CD4-positive, alpha-beta memory T cell (primary cell): ENCODE measurements at regions not wholly inside any gene's neighbourhood (a gene's known extent, or its start where the extent isn't known, plus 50 kb on each side); places are given as distances from the start of the nearest gene placed in this dataset.

ENCODE experiments used
- CTCF ChIA-PET: fragments of 350-600 bp; sonication (Branson Sonifier 250); formaldehyde crosslinking; loops from one replicate; lab custom pipeline; 2021; ENCODE audit warnings: inconsistent platforms; ENCODE audit not compliant: partially characterized antibody; lab: Charles Lee
- POLR2A ChIA-PET: fragments of 350-600 bp; sonication (Branson Sonifier 250); formaldehyde crosslinking; loops from one replicate; lab custom pipeline; 2021; ENCODE audit not compliant: partially characterized antibody; lab: Charles Lee
- DNase-seq, 5 donors: peaks; one replicate each; pipeline versions ENCODE4 v3.0.0 to v3.0.0-alpha.2; 2020 to 2022; ENCODE audit warnings: mixed read lengths in 1 of 5
- H3K27ac ChIP-seq: one replicate; pipeline ENCODE4 v1.7.0; 2013; ENCODE audit warnings: low read depth, low read length
- H3K27me3 ChIP-seq: 2 replicates; pipeline ENCODE4 v1.7.0; 2013; ENCODE audit warnings: mild to moderate bottlenecking, low read length, moderate library complexity; ENCODE audit not compliant: insufficient read depth
- H3K36me3 ChIP-seq: 2 replicates; pipeline ENCODE4 v1.7.0; 2013; ENCODE audit warnings: mild to moderate bottlenecking, low read length, moderate library complexity; ENCODE audit not compliant: insufficient read depth
- H3K4me1 ChIP-seq: 2 replicates; pipeline ENCODE4 v1.7.0; 2013; ENCODE audit warnings: mild to moderate bottlenecking, low read length, moderate library complexity; ENCODE audit not compliant: insufficient read depth
- H3K4me3 ChIP-seq, 2 donors: one replicate each; pipeline ENCODE4 v1.7.0; 2013; ENCODE audit warnings: low read length in 2 of 2, mild to moderate bottlenecking in 1 of 2
- H3K9me3 ChIP-seq, 2 donors: one replicate each; pipeline ENCODE4 v1.7.0; 2013; ENCODE audit warnings: low read length in 2 of 2, control low read depth in 1 of 2; ENCODE audit not compliant: control insufficient read depth in 1 of 2
- H3K27ac Mint-ChIP-seq, 7 donors: one replicate each; pipeline ENCODE4 v1.8.0; 2020 to 2021; ENCODE audit warnings: mixed read lengths in 7 of 7, mild to moderate bottlenecking in 6 of 7, inconsistent platforms in 3 of 7, moderate library complexity in 3 of 7
- H3K27me3 Mint-ChIP-seq, 2 donors: one replicate each; pipeline ENCODE4 v1.8.0; 2020 to 2021; ENCODE audit warnings: mixed read lengths in 2 of 2
- H3K36me3 Mint-ChIP-seq, 2 donors: one replicate each; pipeline ENCODE4 v1.8.0; 2020 to 2021; ENCODE audit warnings: mixed read lengths in 2 of 2, inconsistent platforms in 1 of 2, mild to moderate bottlenecking in 1 of 2
- H3K4me1 Mint-ChIP-seq, 4 donors: one replicate each; pipeline ENCODE4 v1.8.0; 2020 to 2021; ENCODE audit warnings: mixed read lengths in 4 of 4, mild to moderate bottlenecking in 1 of 4
- H3K4me3 Mint-ChIP-seq, 8 donors: one replicate each; pipeline ENCODE4 v1.8.0; 2020 to 2021; ENCODE audit warnings: mixed read lengths in 8 of 8, mild to moderate bottlenecking in 7 of 8, moderate library complexity in 6 of 8, inconsistent platforms in 3 of 8
- H3K9me3 Mint-ChIP-seq, 8 donors: one replicate each; pipeline ENCODE4 v1.8.0; 2020 to 2021; ENCODE audit warnings: mixed read lengths in 8 of 8, mild to moderate bottlenecking in 5 of 8, inconsistent platforms in 3 of 8, moderate library complexity in 1 of 8
- intact Hi-C: fragments of 100-400 bp; cut with micrococcal nuclease; formaldehyde crosslinking; loops from one replicate; pipeline ENCODE4 v1.15.1; 2023

GRCh38 chr5:3122216-3122615 is 370.7 kb upstream of the IRX2 start:
- Histone ChIP-seq H3K4me3 (no peak overlapping the region), H3K27ac (no peak overlapping the region), H3K27me3 (no peaks in the 10 kb centered on the region), H3K36me3 (no peaks in the 10 kb centered on the region), H3K4me1 (no peaks in the 10 kb centered on the region), H3K9me3 (no peaks in the 10 kb centered on the region)
- Mint-ChIP-seq H3K36me3 (no peaks in the 10 kb centered on the region), H3K27me3 (peaks cover 3 to 7% of the 10 kb centered on the region in 2 donors), H3K27ac (no peak overlapping the region), H3K4me3 (no peak overlapping the region), H3K4me1 (no peaks in the 10 kb centered on the region), H3K9me3 (peaks cover 0 to 4% (median 0%) of the 10 kb centered on the region in 8 donors)
- ChIA-PET CTCF (no interaction called here), POLR2A (no interaction called here)
- intact Hi-C loops: no loop called here
- DNase-seq: no peak

GRCh38 chr5:3121813-3122212 is 370.3 kb upstream of the IRX2 start:
- Mint-ChIP-seq H3K4me1 (no peaks in the 10 kb centered on the region), H3K4me3 (no peak overlapping the region), H3K27me3 (peaks cover 3 to 9% of the 10 kb centered on the region in 2 donors), H3K9me3 (peaks cover 0 to 4% (median 0%) of the 10 kb centered on the region in 8 donors), H3K36me3 (no peaks in the 10 kb centered on the region), H3K27ac (no peak overlapping the region)
- Histone ChIP-seq H3K4me3 (no peak overlapping the region), H3K4me1 (no peaks in the 10 kb centered on the region), H3K27me3 (no peaks in the 10 kb centered on the region), H3K36me3 (no peaks in the 10 kb centered on the region), H3K9me3 (no peaks in the 10 kb centered on the region), H3K27ac (no peak overlapping the region)
- DNase-seq: no peak
- POLR2A ChIA-PET: no interaction called here
- CTCF ChIA-PET: no interaction called here
- intact Hi-C loops: no loop called here

- H3K4me1 Mint-ChIP-seq: no peaks in the 10 kb centered on the region
- H3K27me3 ChIP-seq: no peaks in the 10 kb centered on the region
- H3K4me1 ChIP-seq: no peaks in the 10 kb centered on the region
- H3K27ac ChIP-seq: no peak overlapping the region
- ChIA-PET CTCF (no interaction called here), POLR2A (no interaction called here)
- no peaks in the 10 kb centered on the region for H3K36me3 ChIP-seq
- DNase-seq: no peak
- intact Hi-C loops: no loop called here
- no peaks in the 10 kb centered on the region for H3K36me3 Mint-ChIP-seq
- H3K9me3 Mint-ChIP-seq: peaks cover 0 to 11% (median 4%) of the 10 kb centered on the region in 8 donors
- H3K27me3 Mint-ChIP-seq: peaks cover 8 to 9% of the 10 kb centered on the region in 2 donors
- no peak overlapping the region for H3K27ac Mint-ChIP-seq
- no peak overlapping the region for H3K4me3 Mint-ChIP-seq
- H3K4me3 ChIP-seq: no peak overlapping the region
- H3K9me3 ChIP-seq: no peaks in the 10 kb centered on the region
These were observed 368.6 kb upstream of the IRX2 start for GRCh38 chr5:3120028-3120427.

GRCh38 chr5:3119435-3119834 is 368.0 kb upstream of the IRX2 start:
- H3K27me3 ChIP-seq: no peaks in the 10 kb centered on the region

GRCh38 chr5:3118340-3118739 is 366.9 kb upstream of the IRX2 start:
- Histone ChIP-seq H3K36me3 (no peaks in the 10 kb centered on the region), H3K27ac (no peak overlapping the region), H3K9me3 (no peaks in the 10 kb centered on the region), H3K27me3 (no peaks in the 10 kb centered on the region), H3K4me3 (no peak overlapping the region), H3K4me1 (no peaks in the 10 kb centered on the region)
- Mint-ChIP-seq H3K9me3 (peaks cover 0 to 14% (median 6%) of the 10 kb centered on the region in 8 donors), H3K4me3 (no peak overlapping the region), H3K27me3 (peaks cover 10 to 13% of the 10 kb centered on the region in 2 donors), H3K27ac (no peak overlapping the region), H3K4me1 (no peaks in the 10 kb centered on the region), H3K36me3 (no peaks in the 10 kb centered on the region)
- ChIA-PET CTCF (no interaction called here), POLR2A (no interaction called here)
- intact Hi-C loops: no loop called here
- DNase-seq: no peak

More at GRCh38 chr5:3119435-3119834, 368.0 kb upstream of the IRX2 start:
- no peaks in the 10 kb centered on the region for H3K4me1 Mint-ChIP-seq
- H3K9me3 Mint-ChIP-seq: peaks cover 0 to 12% (median 5%) of the 10 kb centered on the region in 8 donors
- ChIA-PET CTCF (no interaction called here), POLR2A (no interaction called here)
- H3K4me3 Mint-ChIP-seq: no peak overlapping the region
- H3K27me3 Mint-ChIP-seq: peaks cover 10 to 11% of the 10 kb centered on the region in 2 donors
- H3K27ac Mint-ChIP-seq: no peak overlapping the region
- Histone ChIP-seq H3K4me1 (no peaks in the 10 kb centered on the region), H3K36me3 (no peaks in the 10 kb centered on the region), H3K9me3 (no peaks in the 10 kb centered on the region), H3K4me3 (no peak overlapping the region), H3K27ac (no peak overlapping the region)
- H3K36me3 Mint-ChIP-seq: no peaks in the 10 kb centered on the region
- intact Hi-C loops: no loop called here
- DNase-seq: no peak

GRCh38 chr5:3116366-3116765 is 364.9 kb upstream of the IRX2 start:
- Mint-ChIP-seq H3K4me3 (no peak overlapping the region), H3K27ac (no peak overlapping the region), H3K4me1 (no peaks in the 10 kb centered on the region), H3K27me3 (peaks cover 8 to 13% of the 10 kb centered on the region in 2 donors), H3K36me3 (no peaks in the 10 kb centered on the region), H3K9me3 (peaks cover 0 to 14% (median 6%) of the 10 kb centered on the region in 8 donors)
- intact Hi-C loops: no loop called here
- no peaks in the 10 kb centered on the region for H3K9me3 ChIP-seq
- no peaks in the 10 kb centered on the region for H3K36me3 ChIP-seq
- no peak overlapping the region for H3K27ac ChIP-seq
- ChIA-PET POLR2A (no interaction called here), CTCF (no interaction called here)
- no peak for DNase-seq
- H3K4me3 ChIP-seq: no peak overlapping the region
- no peaks in the 10 kb centered on the region for H3K27me3 ChIP-seq
- no peaks in the 10 kb centered on the region for H3K4me1 ChIP-seq

- Mint-ChIP-seq H3K9me3 (peaks cover 0 to 15% (median 7%) of the 10 kb centered on the region in 8 donors), H3K36me3 (no peaks in the 10 kb centered on the region), H3K4me1 (no peaks in the 10 kb centered on the region), H3K27ac (no peak overlapping the region), H3K4me3 (no peak overlapping the region), H3K27me3 (peaks cover 8 to 13% of the 10 kb centered on the region in 2 donors)
- H3K36me3 ChIP-seq: no peaks in the 10 kb centered on the region
- no peaks in the 10 kb centered on the region for H3K9me3 ChIP-seq
- ChIA-PET CTCF (no interaction called here), POLR2A (no interaction called here)
- intact Hi-C loops: no loop called here
- no peak overlapping the region for H3K4me3 ChIP-seq
- H3K27me3 ChIP-seq: no peaks in the 10 kb centered on the region
- no peak overlapping the region for H3K27ac ChIP-seq
- no peak for DNase-seq
- H3K4me1 ChIP-seq: no peaks in the 10 kb centered on the region
These were observed 363.0 kb upstream of the IRX2 start for GRCh38 chr5:3114467-3114866.

- Histone ChIP-seq H3K9me3 (no peaks in the 10 kb centered on the region), H3K4me1 (no peaks in the 10 kb centered on the region), H3K27me3 (no peaks in the 10 kb centered on the region), H3K36me3 (no peaks in the 10 kb centered on the region), H3K4me3 (no peak overlapping the region), H3K27ac (no peak overlapping the region)
- POLR2A ChIA-PET: no interaction called here
- Mint-ChIP-seq H3K4me3 (no peak overlapping the region), H3K9me3 (peaks cover 0 to 21% (median 7%) of the 10 kb centered on the region in 8 donors), H3K36me3 (no peaks in the 10 kb centered on the region), H3K4me1 (no peaks in the 10 kb centered on the region), H3K27me3 (peaks cover 5 to 9% of the 10 kb centered on the region in 2 donors), H3K27ac (no peak overlapping the region)
- DNase-seq: no peak
- CTCF ChIA-PET: no interaction called here
- intact Hi-C loops: no loop called here
These were observed 358.9 kb upstream of the IRX2 start for GRCh38 chr5:3110371-3110770.
